DMS 273 (cell line): ENCODE measurements at regions not wholly inside any gene's neighbourhood (a gene's known extent, or its start where the extent isn't known, plus 50 kb on each side); places are given as distances from the start of the nearest gene placed in this dataset.
"Not testable (repeated sequence)": the region's sequence is repeated elsewhere in the genome, so short reads cannot be mapped to it uniquely, and the experiment has no call there.

Experiments
- DNase-seq: peaks from one replicate; lab custom pipeline; 2025; ENCODE audit not compliant: unreplicated experiment; lab: John Stamatoyannopoulos, UW

DNA sequence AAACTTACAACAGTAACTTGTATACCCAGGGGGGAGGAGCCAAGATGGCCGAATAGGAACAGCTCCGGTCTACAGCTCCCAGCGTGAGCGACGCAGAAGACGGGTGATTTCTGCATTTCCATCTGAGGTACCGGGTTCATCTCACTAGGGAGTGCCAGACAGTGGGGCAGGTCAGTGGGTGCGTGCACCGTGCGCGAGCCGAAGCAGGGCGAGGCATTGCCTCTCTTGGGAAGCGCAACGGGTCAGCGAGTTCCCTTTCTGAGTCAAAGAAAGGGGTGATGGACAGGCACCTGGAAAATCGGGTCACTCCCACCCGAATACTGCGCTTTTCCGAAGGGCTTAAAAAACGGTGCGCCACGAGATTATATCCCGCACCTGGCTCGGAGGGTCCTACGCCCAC is 278.8 kb downstream of the FAM47B start:
- DNase-seq, result not testable (repeated sequence)

DNA sequence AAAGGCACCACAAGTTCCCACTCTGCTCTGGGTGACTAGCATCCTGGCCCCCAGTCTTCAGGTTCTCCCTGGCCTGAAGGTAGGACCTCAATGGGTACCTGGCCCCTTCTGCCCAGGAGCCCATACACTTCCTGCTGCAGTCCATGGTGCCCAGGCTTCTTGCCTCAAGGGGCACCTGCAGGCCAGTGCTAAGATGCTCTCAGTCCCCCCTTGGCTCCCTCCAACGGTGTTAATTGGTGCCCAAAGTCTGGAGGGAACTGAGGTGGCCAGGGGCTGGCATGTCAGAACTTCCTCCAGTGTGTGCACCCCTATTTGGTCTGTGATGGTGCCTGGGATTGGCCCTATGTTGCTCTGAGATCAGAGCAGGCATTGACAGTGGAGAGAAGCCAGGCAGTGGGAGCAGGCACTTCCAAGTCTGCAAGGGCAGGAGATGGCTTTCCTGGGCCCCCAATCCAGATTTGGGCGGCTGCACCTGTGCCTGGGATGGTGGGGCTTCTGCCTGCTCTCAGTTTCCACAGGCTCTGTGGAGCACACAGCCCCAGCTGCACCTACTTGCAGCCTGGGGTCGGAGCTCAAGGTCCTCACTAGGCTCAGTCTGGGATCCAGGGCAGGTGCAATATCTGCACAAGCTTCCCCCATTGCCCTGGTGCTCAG is 301.6 kb downstream of the FAM47B start:
- DNase-seq, result no peak

GRCh38 chrX:35244796-35245508 is 302.4 kb downstream of the FAM47B start:
- no peak for DNase-seq

DNA sequence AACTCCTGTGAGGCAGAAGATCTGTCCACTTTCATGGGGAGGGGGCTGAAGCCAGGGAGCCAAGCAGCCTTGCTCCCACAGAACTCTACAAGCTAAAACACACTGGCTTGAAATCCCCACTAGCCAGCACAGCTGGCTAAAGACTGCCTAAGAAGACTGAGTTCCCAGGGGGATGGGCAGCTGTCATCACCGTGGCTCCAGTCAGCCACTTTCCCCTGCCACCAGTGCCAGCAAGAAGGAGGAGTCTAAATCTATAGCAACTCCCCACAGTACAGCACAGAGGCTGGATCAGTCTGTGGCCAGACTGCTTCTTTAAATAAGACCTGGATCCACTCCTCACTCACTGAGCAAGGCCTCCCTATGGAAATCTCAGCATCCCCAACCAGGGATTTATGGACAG is 308.6 kb downstream of the FAM47B start:
- DNase-seq, result no peak

DNA sequence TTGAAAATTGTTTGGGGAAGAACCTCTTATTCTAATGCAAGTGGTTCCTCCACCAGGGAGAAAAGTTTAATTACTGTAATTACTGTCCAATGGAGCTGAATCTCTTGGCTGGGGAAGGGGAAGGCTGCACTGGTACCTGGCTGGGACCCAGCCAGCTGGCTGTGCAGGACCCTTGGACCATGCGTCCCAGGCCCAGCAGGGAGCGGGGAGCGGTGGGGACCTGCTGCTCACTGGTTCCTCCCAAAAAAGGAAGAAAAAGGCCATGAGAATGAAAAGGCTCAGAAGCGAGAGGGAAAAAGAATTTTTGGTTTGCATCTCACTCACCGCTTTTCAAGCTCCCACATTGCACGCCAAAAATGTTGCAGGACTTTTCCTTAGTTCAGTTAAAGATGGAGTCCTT is 333.5 kb downstream of the FAM47B start:
- no peak for DNase-seq

GRCh38 chrX:35285289-35285962 is 342.8 kb downstream of the FAM47B start:
- no peak for DNase-seq

DNA sequence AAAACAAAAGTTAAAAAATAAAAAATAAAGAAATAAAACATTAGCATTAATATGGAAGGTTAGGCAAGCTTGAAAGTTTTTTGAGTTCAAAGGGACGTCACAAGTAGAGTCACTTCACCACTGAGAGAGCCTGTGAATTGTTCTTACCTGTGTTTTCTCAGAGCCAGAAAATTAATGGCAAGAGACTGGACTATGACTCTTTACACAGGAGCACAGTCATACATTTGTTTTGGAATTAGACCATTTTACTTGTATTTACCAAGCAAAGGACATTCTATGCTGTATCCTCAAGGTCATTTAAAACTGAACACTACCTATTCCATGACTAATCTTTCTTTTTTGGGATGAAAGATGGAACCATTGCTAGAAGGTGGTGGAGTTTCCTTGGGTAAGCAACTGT is 346.1 kb downstream of the FAM47B start:
- DNase-seq, result no peak

- DNase-seq, result no peak
Measured at GRCh38 chrX:35289952-35290351, 347.4 kb downstream of the FAM47B start.

DNA sequence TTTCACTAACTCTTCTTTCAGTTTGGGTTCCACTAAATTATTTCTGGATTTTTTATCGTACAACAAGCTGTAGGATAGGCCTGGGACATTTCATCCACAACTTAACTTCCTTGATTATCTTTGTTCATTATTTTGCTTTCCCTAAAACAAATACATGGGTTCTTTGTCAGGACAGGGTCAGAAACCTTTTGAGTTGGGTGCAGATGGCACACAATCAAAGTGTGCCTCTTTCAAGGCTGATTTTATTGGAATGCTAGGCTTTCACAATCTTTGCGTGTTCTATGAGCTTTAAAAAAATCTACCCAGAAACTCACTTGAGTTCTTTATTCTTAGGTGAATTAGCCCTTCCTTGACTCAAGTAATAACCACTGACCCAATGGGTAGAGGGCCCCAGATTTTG is 348.4 kb downstream of the FAM47B start:
- DNase-seq, result no peak

DNA sequence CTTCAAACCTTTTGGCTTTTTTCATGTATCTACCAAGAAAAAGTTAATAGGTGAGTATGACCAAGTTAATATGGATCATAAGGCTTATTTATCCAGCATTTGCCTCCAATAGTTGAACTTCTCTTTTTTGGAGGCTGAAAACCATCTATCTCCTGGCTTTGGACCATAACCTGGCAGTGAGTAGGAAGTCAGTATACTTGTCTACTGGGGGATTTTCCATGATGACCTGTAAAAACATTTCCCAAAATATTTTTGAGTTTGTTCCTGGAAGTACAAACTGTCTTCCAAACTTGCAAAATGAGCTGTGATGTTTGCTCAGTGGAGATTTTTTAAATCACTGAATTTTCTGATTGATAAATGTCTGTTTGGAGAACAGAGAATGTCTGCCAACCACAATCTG is 349.9 kb downstream of the FAM47B start:
- no peak for DNase-seq

DNA sequence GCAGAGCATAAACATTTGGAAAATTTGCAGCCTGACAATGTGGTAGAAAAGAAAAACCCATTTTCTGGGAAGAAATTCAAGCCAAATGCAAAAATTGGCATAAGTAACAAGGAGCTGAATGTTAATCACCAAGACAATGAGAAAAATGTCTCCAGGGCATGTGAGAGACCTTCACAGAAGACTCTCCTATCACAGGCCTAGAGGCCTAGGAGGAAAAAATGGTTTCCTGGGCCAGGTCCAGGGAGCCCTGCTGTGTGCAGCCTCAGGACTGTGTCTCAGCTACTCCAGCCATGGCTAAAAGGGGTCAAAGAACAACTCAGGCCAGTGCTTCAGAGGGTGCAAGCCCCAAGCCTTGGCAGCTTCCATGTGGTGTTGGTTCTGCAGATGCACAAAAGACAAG is 362.4 kb downstream of the FAM47B start:
- not testable (repeated sequence) for DNase-seq

- DNase-seq, result no peak
Measured at GRCh38 chrX:35339796-35340195, 397.2 kb downstream of the FAM47B start.

DNA sequence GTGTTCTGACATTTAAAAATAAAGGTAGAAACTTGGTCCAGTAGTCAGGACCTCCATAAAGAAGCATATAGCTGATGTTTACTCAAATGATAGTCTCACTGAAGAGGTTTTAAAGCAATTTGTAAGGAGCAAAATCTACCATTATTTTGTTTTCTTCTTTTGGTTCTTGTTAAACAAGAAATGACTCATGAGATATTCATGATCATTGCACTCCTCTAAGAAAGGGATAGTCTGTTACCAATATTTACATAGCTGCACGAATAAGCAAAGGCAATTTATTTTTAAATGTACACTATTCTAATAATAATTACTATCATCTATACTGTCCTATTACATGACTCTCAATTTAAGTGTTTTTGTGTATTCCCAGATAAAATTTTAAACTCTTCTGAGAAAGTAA is 397.9 kb downstream of the FAM47B start:
- no peak for DNase-seq

DNA sequence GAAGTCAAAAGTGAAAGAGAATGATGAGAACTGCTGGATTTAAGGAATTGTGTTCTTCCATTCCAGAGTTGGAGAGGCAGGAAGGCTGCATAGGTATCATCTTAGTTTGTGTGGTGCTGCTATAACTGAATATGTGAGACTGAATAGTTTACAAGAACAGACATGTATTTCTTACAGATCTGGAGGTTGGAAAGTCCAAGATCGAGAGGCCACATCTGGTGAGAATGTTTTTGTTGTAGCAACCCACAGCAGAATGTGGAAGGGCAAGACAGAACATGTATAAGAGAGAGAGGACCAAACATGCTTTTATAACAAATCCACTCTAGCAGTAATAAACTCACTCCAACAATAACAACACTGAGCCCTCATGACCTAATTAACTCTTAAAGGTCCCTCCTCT is 408.6 kb downstream of the FAM47B start:
- peak; percentile 65 for DNase-seq

- peak; percentile 81 for DNase-seq
Measured at GRCh38 chrX:35351795-35352483, 409.3 kb downstream of the FAM47B start.

- DNase-seq, result no peak
Measured at GRCh38 chrX:35357656-35358055, 415.1 kb downstream of the FAM47B start.

GRCh38 chrX:35362866-35363265 is 420.3 kb downstream of the FAM47B start:
- no peak for DNase-seq

DNA sequence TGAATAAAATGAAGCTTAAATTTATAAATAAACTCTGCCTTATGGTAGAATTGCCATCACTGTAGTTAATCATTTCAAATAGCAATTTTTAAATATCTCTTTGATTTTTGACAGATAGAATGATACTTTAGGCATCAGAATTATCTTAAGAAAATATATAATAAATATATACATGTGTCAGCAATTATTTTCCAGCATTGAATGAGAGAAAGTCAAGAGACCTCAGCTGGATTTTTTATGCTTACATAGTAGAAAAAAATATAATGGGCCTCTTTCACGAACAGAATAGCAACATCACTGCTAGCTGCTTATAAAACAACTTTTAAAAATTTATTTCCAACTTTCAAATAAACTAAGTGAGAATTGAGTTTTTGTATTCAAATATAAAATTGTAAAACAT is 424.0 kb upstream of the MAGEB16 start:
- DNase-seq, result no peak

- DNase-seq, result peak; percentile 67
Measured at GRCh38 chrX:35380808-35381700, 417.1 kb upstream of the MAGEB16 start.

DNA sequence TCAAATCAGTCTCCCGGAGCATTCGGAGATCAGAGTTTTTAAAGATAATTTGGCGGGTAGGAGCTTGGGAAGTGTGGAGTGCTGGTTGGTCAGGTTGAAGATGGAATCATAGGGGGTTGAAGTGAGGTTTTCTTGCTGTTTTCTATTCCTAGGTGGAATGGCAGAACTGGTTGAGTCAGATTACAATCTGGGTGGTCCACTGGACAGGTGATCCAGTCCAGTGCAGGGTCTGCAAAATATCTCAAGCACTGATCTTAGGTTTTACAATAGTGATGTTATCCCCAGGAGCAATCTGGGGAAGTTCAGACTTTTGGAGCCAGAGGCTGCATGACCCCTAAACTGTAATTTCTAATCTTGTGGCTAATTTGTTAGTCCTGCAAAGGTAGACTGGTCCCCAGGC is 416.4 kb upstream of the MAGEB16 start:
- not testable (repeated sequence) for DNase-seq

DNA sequence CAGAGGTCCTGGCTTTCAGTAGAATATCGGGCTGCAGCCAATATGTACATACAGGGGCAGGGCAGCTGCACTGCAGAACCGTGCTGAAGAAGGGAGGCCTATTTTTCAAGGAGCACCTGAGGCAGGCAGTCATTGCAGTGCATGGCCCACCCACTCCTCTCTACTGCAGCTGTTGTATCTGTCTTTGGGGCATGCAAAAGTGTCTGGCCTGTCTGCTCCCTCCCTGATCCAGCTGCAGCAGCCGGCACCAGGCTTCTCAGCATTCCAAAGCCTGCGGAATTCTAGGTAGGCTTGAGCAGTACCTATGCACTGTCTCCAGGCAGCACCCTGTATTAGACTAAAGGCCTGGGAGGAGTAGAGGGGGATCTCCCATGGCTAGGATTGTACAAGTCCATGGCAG is 415.2 kb upstream of the MAGEB16 start:
- DNase-seq, result no peak
